A549 (cell line): ENCODE measurements at regions not wholly inside any gene's neighbourhood (a gene's known extent, or its start where the extent isn't known, plus 50 kb on each side); places are given as distances from the start of the nearest gene placed in this dataset.

Experiments
- ATAC-seq, 2 experiments: fragments of 200-7000 bp in 1 of 2; fragments of >200 bp in 1 of 2; cut with Nextera tagmentation in 1 of 2; cut with Tn5 transposase in 1 of 2; 3 replicates each; pipeline versions ENCODE4 v1.8.0 to v1.9.1; 2018 to 2020; ENCODE audit warnings: mild to moderate bottlenecking in 1 of 2, moderate library complexity in 1 of 2
- CTCF ChIA-PET: fragments of 300-600 bp; sonication (Branson Sonifier 250); formaldehyde crosslinking; extraction: SDS; loops from one replicate; lab custom pipeline; 2021; ENCODE audit warnings: antibody characterized with exemption, inconsistent platforms; lab: Yijun Ruan, JAX
- POLR2A ChIA-PET: fragments of 350-600 bp; formaldehyde crosslinking; extraction: SDS; loops from one replicate; lab custom pipeline; 2021; ENCODE audit warnings: antibody characterized with exemption, inconsistent platforms; lab: Yijun Ruan, JAX
- DNase-seq, 2 experiments: peaks; one replicate each; pipeline versions ENCODE4 v3.0.0 to v3.0.0-alpha.2; 2011 to 2016; ENCODE audit warnings: low read depth in 1 of 2, low spot score in 1 of 2
- FAIRE-seq: peaks from 2 replicates; lab custom pipeline; 2011; peaks lifted over from hg19 to GRCh38; lab: Jason Lieb, UNC
- H3K27ac ChIP-seq, 2 experiments: fragments of >200 bp; sonication (Bioruptor Twin); formaldehyde crosslinking; 3 replicates each; pipeline ENCODE4 v1.5.1; 2016 to 2017
- H3K4me1 ChIP-seq: fragments of >200 bp; sonication (Bioruptor Twin); formaldehyde crosslinking; 3 replicates; pipeline ENCODE4 v1.6.1; 2016
- H3K4me2 ChIP-seq: fragments of >200 bp; sonication (Bioruptor Twin); formaldehyde crosslinking; 3 replicates; pipeline ENCODE4 v1.6.1; 2016
- H3K4me3 ChIP-seq: fragments of >200 bp; sonication (Bioruptor Twin); formaldehyde crosslinking; 3 replicates; pipeline ENCODE4 v1.5.1; 2016
- H3K9me3 ChIP-seq: fragments of >200 bp; sonication (Bioruptor Twin); formaldehyde crosslinking; 3 replicates; pipeline ENCODE4 v1.6.1; 2016
- BHLHE40 ChIP-seq: IDR thresholded peaks from 2 replicates; pipeline ENCODE4 v1.6.1; 2012; ENCODE audit warnings: low read depth, low read length, inconsistent platforms
- CBX2 ChIP-seq: fragments of 200-600 bp; sonication (generic); IDR thresholded peaks from 2 replicates; pipeline ENCODE4 v1.6.1; 2016; ENCODE audit warnings: low read depth, mild to moderate bottlenecking, borderline replicate concordance
- CHD2 ChIP-seq: fragments of 150-350 bp; IDR thresholded peaks from 2 replicates; pipeline ENCODE4 v1.6.1; 2014; ENCODE audit warnings: low read length; ENCODE audit not compliant: partially characterized antibody
- EHMT2 ChIP-seq: fragments of 200-600 bp; sonication (generic); IDR thresholded peaks from 2 replicates; pipeline ENCODE4 v1.6.1; 2016; ENCODE audit warnings: antibody characterized with exemption, low read depth, mild to moderate bottlenecking, moderate library complexity
- FOSB ChIP-seq: fragments of 250-450 bp; sonication (Bioruptor Pico); IDR thresholded peaks from 2 replicates; pipeline ENCODE4 v1.5.0; 2020; ENCODE audit warnings: mild to moderate bottlenecking, moderate library complexity
- FOSL2 ChIP-seq, 2 experiments: fragments of 450-650 bp in 1 of 2; fragments of >200 bp in 1 of 2; sonication (Bioruptor Twin) in 1 of 2; formaldehyde crosslinking; IDR thresholded peaks; 2 replicates each; pipeline versions ENCODE4 v1.5.0 to v1.6.1; 2016 to 2020; ENCODE audit warnings: mild to moderate bottlenecking in 1 of 2, moderate library complexity in 1 of 2
- GATA3 ChIP-seq: IDR thresholded peaks from 2 replicates; pipeline ENCODE4 v1.6.1; 2012; ENCODE audit warnings: borderline replicate concordance
- HDAC2 ChIP-seq: fragments of 200-600 bp; sonication (generic); IDR thresholded peaks from 2 replicates; pipeline ENCODE4 v1.6.1; 2016
- HEYL ChIP-seq: fragments of 250-450 bp; sonication (Bioruptor Pico); IDR thresholded peaks from 2 replicates; pipeline ENCODE4 v1.8.0; 2021; ENCODE audit warnings: mild to moderate bottlenecking, moderate library complexity
- KDM1A ChIP-seq: fragments of 200-600 bp; sonication (generic); IDR thresholded peaks from 2 replicates; pipeline ENCODE4 v1.6.1; 2016; ENCODE audit warnings: low read depth, mild to moderate bottlenecking
- MAFK ChIP-seq: fragments of 450-650 bp; IDR thresholded peaks from 2 replicates; pipeline ENCODE4 v1.6.1; 2014; ENCODE audit not compliant: partially characterized antibody
- MYC ChIP-seq: IDR thresholded peaks from 2 replicates; pipeline ENCODE4 v1.6.1; 2012; ENCODE audit warnings: mild to moderate bottlenecking, inconsistent platforms, low read length, improper control_type of control experiment, borderline replicate concordance
- NR3C1 ChIP-seq: fragments of >200 bp; sonication (Bioruptor Twin); formaldehyde crosslinking; IDR thresholded peaks from 3 replicates; pipeline ENCODE4 v1.6.1; 2017
- RAD21 ChIP-seq, 2 experiments: fragments of >200 bp in 1 of 2; sonication (Bioruptor Twin) in 1 of 2; formaldehyde crosslinking in 1 of 2; IDR thresholded peaks in 1 of 2; conservative IDR thresholded peaks in 1 of 2; 2 replicates in 1 of 2; 3 replicates in 1 of 2; pipeline ENCODE4 v1.6.1; 2012 to 2018; ENCODE audit warnings: inconsistent platforms in 1 of 2
- RFX5 ChIP-seq: fragments of 450-650 bp; IDR thresholded peaks from 2 replicates; pipeline ENCODE4 v1.7.1; 2014; ENCODE audit warnings: antibody characterized with exemption, mild to moderate bottlenecking, moderate library complexity
- RNF2 ChIP-seq: fragments of 200-600 bp; sonication (generic); IDR thresholded peaks from 2 replicates; pipeline ENCODE4 v1.6.1; 2016; ENCODE audit warnings: low read depth, mild to moderate bottlenecking, antibody characterized with exemption, moderate library complexity, borderline replicate concordance
- SREBF2 ChIP-seq: fragments of 450-650 bp; IDR thresholded peaks from 2 replicates; pipeline ENCODE4 v1.6.1; 2014; ENCODE audit warnings: mild to moderate bottlenecking, moderate library complexity
- TP53 ChIP-seq: fragments of 250-450 bp; sonication (Bioruptor Pico); IDR thresholded peaks from 2 replicates; pipeline ENCODE4 v1.5.0; 2021; ENCODE audit warnings: mild to moderate bottlenecking, moderate library complexity
- ZFP36 ChIP-seq: fragments of 450-650 bp; IDR thresholded peaks from 2 replicates; pipeline ENCODE4 v1.6.1; 2014; ENCODE audit warnings: borderline replicate concordance; ENCODE audit not compliant: partially characterized antibody
- WGBS: methylation state at CpG from one replicate; pipeline ENCODE4 v1.1.6; 2017; ENCODE audit errors: missing lambda C conversion rate; 5-methylcytosine and 5-hydroxymethylcytosine counted together
- TF ChIP-seq, protein P1 (sequence below): fragments of 450-650 bp; IDR thresholded peaks from 2 replicates; pipeline ENCODE4 v1.6.1; 2014; ENCODE audit warnings: antibody characterized with exemption
- TF ChIP-seq, protein P2 (sequence below): fragments of >200 bp; sonication (Bioruptor Twin); formaldehyde crosslinking; IDR thresholded peaks from 2 replicates; pipeline ENCODE4 v1.6.1; 2016
- TF ChIP-seq, protein P3 (sequence below): fragments of 250-450 bp; sonication (Bioruptor Pico); IDR thresholded peaks from 2 replicates; pipeline ENCODE4 v1.5.0; 2020; ENCODE audit warnings: low read depth, mild to moderate bottlenecking, moderate library complexity
- TF ChIP-seq, protein P4 (sequence below): IDR thresholded peaks from 2 replicates; pipeline ENCODE4 v1.6.1; 2012
- TF ChIP-seq, protein P5 (sequence below): fragments of 250-450 bp; sonication (Bioruptor Pico); IDR thresholded peaks from 2 replicates; pipeline ENCODE4 v1.5.0; 2021; ENCODE audit warnings: mild to moderate bottlenecking, moderate library complexity, borderline replicate concordance

DNA sequence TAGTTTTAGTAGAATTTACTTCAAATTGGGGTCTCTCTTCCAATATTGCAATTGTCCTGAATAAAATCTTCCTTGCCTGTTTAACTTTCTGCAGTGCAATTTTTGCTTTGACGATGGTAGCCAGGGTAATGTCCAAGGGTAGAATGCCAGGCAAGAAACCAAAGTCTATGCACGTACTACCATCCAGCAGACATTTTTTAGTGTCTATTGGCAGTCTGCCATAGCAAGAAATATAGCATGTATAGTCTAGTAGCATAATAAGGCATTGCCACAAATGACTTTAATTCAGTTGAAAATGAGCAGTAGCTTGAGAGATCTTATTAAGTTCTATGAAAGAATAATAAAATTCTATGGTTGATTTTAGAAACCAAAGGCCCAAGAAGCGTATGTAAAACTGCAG lies 62.3 kb upstream of the KCNQ5 start:
- no peak for DNase-seq
- no peak for FAIRE-seq
- ChIA-PET CTCF (interaction anchor here (1.6 kb wide), 1 partner anchor 18 kb away, joined by 3 read pairs; no protein-coding TSS in a partner anchor), POLR2A (no interaction called here)
- Histone ChIP-seq H3K27ac (no peak overlapping the region), H3K9me3 (no peaks in the 10 kb centered on the region), H3K4me1 (peaks cover 8% of the 10 kb centered on the region; the same call in 2 of the 3 replicates), H3K4me3 (no peak overlapping the region), H3K4me2 (no peak overlapping the region)
- 67% methylated on average over 3 of the region's 3 CpGs for WGBS
- ATAC-seq = no peak
- TF ChIP-seq CBX2 = no peak
- TF ChIP-seq BHLHE40 = no peak
- TF ChIP-seq, protein P1, sequence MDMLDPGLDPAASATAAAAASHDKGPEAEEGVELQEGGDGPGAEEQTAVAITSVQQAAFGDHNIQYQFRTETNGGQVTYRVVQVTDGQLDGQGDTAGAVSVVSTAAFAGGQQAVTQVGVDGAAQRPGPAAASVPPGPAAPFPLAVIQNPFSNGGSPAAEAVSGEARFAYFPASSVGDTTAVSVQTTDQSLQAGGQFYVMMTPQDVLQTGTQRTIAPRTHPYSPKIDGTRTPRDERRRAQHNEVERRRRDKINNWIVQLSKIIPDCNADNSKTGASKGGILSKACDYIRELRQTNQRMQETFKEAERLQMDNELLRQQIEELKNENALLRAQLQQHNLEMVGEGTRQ = no peak
- no peak for TF ChIP-seq MAFK
- no peak for TF ChIP-seq TP53 (CRISPR knock-in tag)

DNA sequence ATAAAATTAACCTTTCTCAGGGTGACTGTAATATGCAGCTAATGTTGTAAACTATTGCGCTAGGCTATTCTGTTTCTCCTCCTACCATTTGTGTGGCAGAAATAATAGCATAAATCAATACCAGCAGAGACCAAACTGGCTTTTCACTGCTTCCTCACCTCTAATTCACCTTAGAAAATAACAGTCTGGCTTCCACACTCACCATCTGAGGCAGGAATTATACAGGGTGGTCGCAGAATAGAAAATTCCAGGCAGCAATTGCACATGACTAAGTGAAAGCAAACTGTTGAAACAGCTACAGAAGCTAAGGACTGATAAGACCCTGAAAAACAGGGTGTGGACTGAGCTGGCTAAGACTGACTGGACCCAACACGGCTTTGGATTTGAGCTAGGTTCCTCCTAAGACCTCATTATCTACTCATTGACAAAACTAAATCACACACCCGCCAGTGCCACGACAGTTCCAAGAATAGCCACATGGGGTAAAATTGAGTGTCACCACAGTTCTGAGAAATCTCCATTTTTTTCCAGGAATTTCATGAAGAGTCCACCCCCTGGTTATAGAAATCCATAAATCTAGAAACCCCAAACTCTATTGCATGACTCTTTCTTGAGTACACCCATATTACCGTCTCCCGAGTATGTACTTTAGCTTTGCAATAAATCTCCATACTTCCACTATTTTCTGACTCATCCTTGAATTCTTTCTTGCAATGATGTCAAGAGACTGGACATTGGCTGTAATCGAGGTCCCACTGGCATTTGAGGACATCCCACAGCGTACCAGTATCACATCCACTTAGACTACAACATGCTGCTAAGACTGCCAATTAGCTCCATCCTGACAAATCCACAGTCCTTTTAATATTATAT lies 60.9 kb upstream of the KCNQ5 start:
- 49% methylated on average over 9 of the region's 9 CpGs for WGBS
- DNase-seq (no peak), FAIRE-seq (no peak)
- Histone ChIP-seq H3K4me3 (no peak overlapping the region), H3K4me1 (no peaks in the 10 kb centered on the region), H3K4me2 (no peak overlapping the region)
- TF ChIP-seq RNF2 (no peak), NR3C1 (no peak), MYC (no peak), RAD21 (conservative IDR thresholded peaks at IDR 0.05 in 1 of 2, IDR thresholded peaks at IDR 0.05 in 1 of 2) (no peak), EHMT2 (no peak), BHLHE40 (no peak), FOSL2 (IDR thresholded peaks at IDR 0.05) (no peak), FOSL2 (CRISPR knock-in tag; IDR thresholded peaks at IDR 0.05) (no peak), KDM1A (no peak), SREBF2 (no peak), FOSB (CRISPR knock-in tag) (no peak), HEYL (CRISPR knock-in tag) (no peak), RFX5 (no peak), CHD2 (no peak), GATA3 (no peak), ZFP36 (no peak), HDAC2 (no peak)
- TF ChIP-seq, protein P2, sequence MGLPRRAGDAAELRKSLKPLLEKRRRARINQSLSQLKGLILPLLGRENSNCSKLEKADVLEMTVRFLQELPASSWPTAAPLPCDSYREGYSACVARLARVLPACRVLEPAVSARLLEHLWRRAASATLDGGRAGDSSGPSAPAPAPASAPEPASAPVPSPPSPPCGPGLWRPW = no peak
- TF ChIP-seq, protein P3, sequence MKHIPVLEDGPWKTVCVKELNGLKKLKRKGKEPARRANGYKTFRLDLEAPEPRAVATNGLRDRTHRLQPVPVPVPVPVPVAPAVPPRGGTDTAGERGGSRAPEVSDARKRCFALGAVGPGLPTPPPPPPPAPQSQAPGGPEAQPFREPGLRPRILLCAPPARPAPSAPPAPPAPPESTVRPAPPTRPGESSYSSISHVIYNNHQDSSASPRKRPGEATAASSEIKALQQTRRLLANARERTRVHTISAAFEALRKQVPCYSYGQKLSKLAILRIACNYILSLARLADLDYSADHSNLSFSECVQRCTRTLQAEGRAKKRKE (CRISPR knock-in tag) = no peak
- TF ChIP-seq, protein P4, sequence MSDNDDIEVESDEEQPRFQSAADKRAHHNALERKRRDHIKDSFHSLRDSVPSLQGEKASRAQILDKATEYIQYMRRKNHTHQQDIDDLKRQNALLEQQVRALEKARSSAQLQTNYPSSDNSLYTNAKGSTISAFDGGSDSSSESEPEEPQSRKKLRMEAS = no peak
- TF ChIP-seq, protein P5, sequence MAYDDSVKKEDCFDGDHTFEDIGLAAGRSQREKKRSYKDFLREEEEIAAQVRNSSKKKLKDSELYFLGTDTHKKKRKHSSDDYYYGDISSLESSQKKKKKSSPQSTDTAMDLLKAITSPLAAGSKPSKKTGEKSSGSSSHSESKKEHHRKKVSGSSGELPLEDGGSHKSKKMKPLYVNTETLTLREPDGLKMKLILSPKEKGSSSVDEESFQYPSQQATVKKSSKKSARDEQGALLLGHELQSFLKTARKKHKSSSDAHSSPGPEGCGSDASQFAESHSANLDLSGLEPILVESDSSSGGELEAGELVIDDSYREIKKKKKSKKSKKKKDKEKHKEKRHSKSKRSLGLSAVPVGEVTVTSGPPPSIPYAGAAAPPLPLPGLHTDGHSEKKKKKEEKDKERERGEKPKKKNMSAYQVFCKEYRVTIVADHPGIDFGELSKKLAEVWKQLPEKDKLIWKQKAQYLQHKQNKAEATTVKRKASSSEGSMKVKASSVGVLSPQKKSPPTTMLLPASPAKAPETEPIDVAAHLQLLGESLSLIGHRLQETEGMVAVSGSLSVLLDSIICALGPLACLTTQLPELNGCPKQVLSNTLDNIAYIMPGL (CRISPR knock-in tag) = no peak
- TF ChIP-seq, all 56 proteins: peak for 0
- CTCF ChIA-PET = interaction anchor here (0.7 to 1.6 kb wide), 4 partner anchors 11 to 349 kb away, joined by 3 read pairs; no protein-coding TSS in a partner anchor
- H3K27ac ChIP-seq = no peak overlapping the region
- peak; percentile 55 to 59; a peak in 4 of 6 replicates for ATAC-seq
- H3K9me3 ChIP-seq = no peaks in the 10 kb centered on the region
- POLR2A ChIA-PET = no interaction called here
